Prostate gland (tissue), 2 donors: ENCODE measurements at regions not wholly inside any gene's neighbourhood (a gene's known extent, or its start where the extent isn't known, plus 50 kb on each side); places are given as distances from the start of the nearest gene placed in this dataset.

Experiments used
- CTCF ChIP-seq, 4 experiments: fragments of 200-600 bp in 2 of 4; fragments of 450-650 bp in 2 of 4; sonication (generic) in 2 of 4; IDR thresholded peaks; 1 replicate in 3 of 4; 2 replicates in 1 of 4; pipeline ENCODE4 v1.5.1; 2016 to 2019; ENCODE audit warnings: antibody characterized with exemption in 4 of 4, mild to moderate bottlenecking in 2 of 4, moderate library complexity in 2 of 4
- POLR2A ChIP-seq: fragments of 450-650 bp; IDR thresholded peaks from one replicate; pipeline ENCODE4 v1.6.1; 2016; ENCODE audit warnings: antibody characterized with exemption, mild to moderate bottlenecking

- TF ChIP-seq CTCF (IDR thresholded peaks at IDR 0.05) (no peak), POLR2A (no peak)
Measured at GRCh38 chr2:103264058-103264768, 502.4 kb downstream of the TMEM182 start.
